WERI-Rb-1 (cell line): ENCODE measurements at regions not wholly inside any gene's neighbourhood (a gene's known extent, or its start where the extent isn't known, plus 50 kb on each side); places are given as distances from the start of the nearest gene placed in this dataset.

ENCODE experiments used
- DNase-seq: peaks from one replicate; pipeline ENCODE4 v3.0.0-alpha.2; 2020
- H3K27ac ChIP-seq: fragments of 250-450 bp; sonication (Bioruptor Pico); 2 replicates; pipeline ENCODE4 v1.5.1; 2020; ENCODE audit warnings: mild to moderate bottlenecking, moderate library complexity
- H3K27me3 ChIP-seq: fragments of 250-450 bp; sonication (Bioruptor Pico); 2 replicates; pipeline ENCODE4 v1.5.1; 2021; ENCODE audit warnings: mild to moderate bottlenecking, low read depth, moderate library complexity; ENCODE audit not compliant: insufficient read depth, severe bottlenecking
- H3K36me3 ChIP-seq: fragments of 250-450 bp; sonication (Bioruptor Pico); 2 replicates; pipeline ENCODE4 v1.5.1; 2020; ENCODE audit warnings: mild to moderate bottlenecking, moderate library complexity
- H3K4me3 ChIP-seq: 2 replicates; pipeline ENCODE4 v1.5.1; 2011; ENCODE audit warnings: low read depth, mild to moderate bottlenecking, control low read depth, low read length
- H3K9me3 ChIP-seq: fragments of 250-450 bp; sonication (Bioruptor Pico); 2 replicates; pipeline ENCODE4 v1.5.1; 2021; ENCODE audit warnings: mild to moderate bottlenecking, moderate library complexity; ENCODE audit not compliant: severe bottlenecking
- TF ChIP-seq, protein P1 (sequence below): IDR thresholded peaks from 2 replicates; pipeline ENCODE4 v1.5.1; 2011; ENCODE audit warnings: low read depth, mild to moderate bottlenecking, control low read depth, inconsistent platforms, low read length

DNA sequence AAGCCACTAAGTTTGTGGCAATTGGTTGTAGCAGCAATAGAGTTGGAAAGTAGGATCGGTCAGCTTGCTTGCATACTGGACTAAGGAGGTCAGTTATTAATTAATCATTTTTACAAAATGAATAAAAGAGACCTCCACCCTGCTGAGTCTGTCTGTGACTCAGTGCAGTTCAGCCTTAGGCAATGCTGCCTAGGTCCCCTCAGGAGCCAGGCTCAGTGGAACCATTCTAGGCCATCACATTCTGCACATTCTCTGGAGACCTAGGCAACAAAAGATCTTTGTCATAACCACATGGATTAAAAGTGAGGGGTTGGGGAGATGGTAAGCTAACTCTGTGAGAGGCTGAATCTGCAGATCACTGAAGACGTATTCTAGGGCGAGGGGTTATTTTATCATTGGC is 178.7 kb upstream of the CADM1 start:
- TF ChIP-seq, protein P1, sequence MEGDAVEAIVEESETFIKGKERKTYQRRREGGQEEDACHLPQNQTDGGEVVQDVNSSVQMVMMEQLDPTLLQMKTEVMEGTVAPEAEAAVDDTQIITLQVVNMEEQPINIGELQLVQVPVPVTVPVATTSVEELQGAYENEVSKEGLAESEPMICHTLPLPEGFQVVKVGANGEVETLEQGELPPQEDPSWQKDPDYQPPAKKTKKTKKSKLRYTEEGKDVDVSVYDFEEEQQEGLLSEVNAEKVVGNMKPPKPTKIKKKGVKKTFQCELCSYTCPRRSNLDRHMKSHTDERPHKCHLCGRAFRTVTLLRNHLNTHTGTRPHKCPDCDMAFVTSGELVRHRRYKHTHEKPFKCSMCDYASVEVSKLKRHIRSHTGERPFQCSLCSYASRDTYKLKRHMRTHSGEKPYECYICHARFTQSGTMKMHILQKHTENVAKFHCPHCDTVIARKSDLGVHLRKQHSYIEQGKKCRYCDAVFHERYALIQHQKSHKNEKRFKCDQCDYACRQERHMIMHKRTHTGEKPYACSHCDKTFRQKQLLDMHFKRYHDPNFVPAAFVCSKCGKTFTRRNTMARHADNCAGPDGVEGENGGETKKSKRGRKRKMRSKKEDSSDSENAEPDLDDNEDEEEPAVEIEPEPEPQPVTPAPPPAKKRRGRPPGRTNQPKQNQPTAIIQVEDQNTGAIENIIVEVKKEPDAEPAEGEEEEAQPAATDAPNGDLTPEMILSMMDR: no peak
- no peak overlapping the region for H3K27ac ChIP-seq
- H3K9me3 ChIP-seq: no peaks in the 10 kb centered on the region
- H3K27me3 ChIP-seq: no peaks in the 10 kb centered on the region
- no peak for DNase-seq
- H3K36me3 ChIP-seq: no peaks in the 10 kb centered on the region
- H3K4me3 ChIP-seq: no peak overlapping the region

DNA sequence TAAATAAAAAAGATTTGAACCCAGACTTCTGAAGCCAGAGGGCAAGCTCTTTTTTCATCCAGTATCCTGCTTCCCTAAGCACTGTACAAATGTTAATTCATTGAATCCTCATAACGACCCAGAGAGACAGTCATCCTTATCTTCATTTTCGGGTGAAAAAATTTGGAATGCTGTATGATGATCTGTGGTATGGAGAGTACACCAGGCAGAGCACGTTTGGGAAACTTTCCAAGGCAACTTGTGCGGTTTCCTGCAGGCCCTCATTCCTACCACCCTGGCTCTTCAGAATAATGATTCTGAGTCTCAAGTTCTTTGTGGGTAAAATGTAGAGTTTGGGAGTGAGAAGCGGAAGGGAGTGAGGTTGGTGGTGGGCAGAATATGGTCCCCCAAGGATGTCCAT is 177.9 kb upstream of the CADM1 start:
- no peak for DNase-seq
- TF ChIP-seq, protein P1: no peak
- no peaks in the 10 kb centered on the region for H3K36me3 ChIP-seq
- no peak overlapping the region for H3K27ac ChIP-seq
- H3K27me3 ChIP-seq: no peaks in the 10 kb centered on the region
- H3K9me3 ChIP-seq: no peaks in the 10 kb centered on the region
- no peak overlapping the region for H3K4me3 ChIP-seq

DNA sequence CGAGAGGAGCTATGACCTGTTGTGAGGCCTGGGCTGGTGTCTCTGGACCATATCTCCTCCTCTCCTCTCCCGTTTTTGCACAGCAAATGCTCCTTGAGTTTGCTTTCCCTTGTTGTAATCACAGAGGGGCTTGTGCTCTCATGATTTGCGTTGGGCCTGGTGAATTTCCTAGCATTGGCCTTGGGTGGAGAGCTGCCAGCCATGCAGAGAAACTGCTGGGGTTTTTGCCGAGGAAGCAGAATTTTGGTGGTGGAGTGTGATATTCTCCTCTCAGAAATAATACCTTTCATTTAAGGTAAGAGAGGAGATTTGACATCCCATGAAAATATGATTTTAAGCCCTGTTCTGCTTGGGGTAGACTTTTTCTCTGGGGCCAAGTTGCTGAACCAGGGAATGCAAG is 175.7 kb upstream of the CADM1 start:
- Histone ChIP-seq H3K9me3 (no peaks in the 10 kb centered on the region), H3K27me3 (no peaks in the 10 kb centered on the region), H3K27ac (no peak overlapping the region), H3K36me3 (no peaks in the 10 kb centered on the region), H3K4me3 (no peak overlapping the region)
- TF ChIP-seq, protein P1: no peak
- DNase-seq: no peak

DNA sequence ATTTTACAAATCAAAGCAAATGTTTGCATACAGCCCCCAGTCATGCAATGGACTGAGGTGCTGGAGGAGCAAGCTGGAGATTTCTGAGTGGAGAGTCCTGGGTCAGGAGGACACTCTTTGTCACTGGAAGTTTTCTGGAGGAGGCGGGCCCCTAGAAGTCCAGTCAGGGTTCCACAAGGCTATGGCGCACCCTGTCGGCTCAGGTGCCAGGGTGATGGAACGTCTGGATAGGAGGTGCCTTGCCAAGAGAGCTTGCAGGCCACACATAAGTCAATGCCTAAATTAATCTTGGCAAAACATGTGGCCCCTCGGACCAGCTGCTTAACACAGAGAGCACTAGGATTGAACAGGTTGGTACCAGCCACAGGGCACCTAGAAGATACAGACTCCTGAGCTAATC is 174.7 kb upstream of the CADM1 start:
- DNase-seq: peak; percentile 56
- Histone ChIP-seq H3K4me3 (no peak overlapping the region), H3K9me3 (no peaks in the 10 kb centered on the region), H3K27ac (no peak overlapping the region), H3K36me3 (no peaks in the 10 kb centered on the region), H3K27me3 (no peaks in the 10 kb centered on the region)
- TF ChIP-seq, protein P1: peak; percentile 44; the same call in 1 of the 2 replicates

DNA sequence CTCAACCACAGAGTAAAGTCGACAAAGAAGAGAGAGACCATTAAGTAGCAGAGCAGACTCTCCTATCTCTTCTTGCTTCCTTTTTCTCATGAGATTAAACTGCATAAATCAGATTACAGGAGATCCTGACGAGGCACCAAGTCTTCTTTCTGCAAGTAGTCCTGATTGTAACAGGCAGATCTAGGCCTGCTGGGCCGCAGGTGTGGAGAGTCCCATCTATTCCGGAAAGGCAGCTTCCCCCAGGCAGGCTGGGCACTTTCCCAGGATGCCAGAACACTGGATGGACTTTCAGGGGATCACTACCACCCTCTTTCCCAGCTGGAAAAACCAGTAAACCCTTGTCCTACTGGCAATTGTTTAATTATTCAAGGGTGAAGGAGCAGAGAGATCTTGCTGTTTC is 173.0 kb upstream of the CADM1 start:
- Histone ChIP-seq H3K27ac (no peak overlapping the region), H3K36me3 (no peaks in the 10 kb centered on the region), H3K27me3 (no peaks in the 10 kb centered on the region), H3K4me3 (no peak overlapping the region), H3K9me3 (no peaks in the 10 kb centered on the region)
- peak; percentile 85 for DNase-seq
- TF ChIP-seq, protein P1: no peak

DNA sequence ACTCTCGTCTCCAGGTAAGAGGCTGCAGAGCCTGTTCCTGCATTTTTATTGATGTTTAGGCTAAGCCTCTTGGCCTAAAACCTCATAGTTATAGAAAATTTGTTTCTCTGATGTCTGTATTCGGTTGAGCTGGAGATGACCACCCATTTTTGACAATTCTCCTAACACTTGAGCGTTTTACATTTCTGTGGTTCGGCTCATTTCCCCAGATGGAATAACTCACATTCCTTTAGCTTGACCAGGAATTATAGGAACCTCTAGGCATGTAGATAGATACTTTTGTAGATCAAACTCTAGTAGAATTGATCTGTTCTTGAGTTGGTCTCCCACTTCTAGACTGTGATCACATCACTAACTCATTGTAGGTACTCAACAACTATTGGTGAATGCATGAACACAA is 172.6 kb upstream of the CADM1 start:
- no peaks in the 10 kb centered on the region for H3K36me3 ChIP-seq
- no peaks in the 10 kb centered on the region for H3K27me3 ChIP-seq
- H3K9me3 ChIP-seq: no peaks in the 10 kb centered on the region
- H3K27ac ChIP-seq: no peak overlapping the region
- TF ChIP-seq, protein P1: no peak
- no peak overlapping the region for H3K4me3 ChIP-seq
- no peak for DNase-seq
